OCI-LY3 (cell line): ENCODE measurements at regions not wholly inside any gene's neighbourhood (a gene's known extent, or its start where the extent isn't known, plus 50 kb on each side); places are given as distances from the start of the nearest gene placed in this dataset.

Experiments used
- H2AFZ ChIP-seq: fragments of 200-600, 300-600 bp; shearing (Covaris generic); 2 replicates; pipeline ENCODE4 v1.6.0; 2014; ENCODE audit warnings: antibody characterized with exemption, low read depth, low read length
- H3K27ac ChIP-seq: fragments of 200-600, 300-600 bp; sonication (generic); 2 replicates; pipeline ENCODE4 v1.5.1; 2014; ENCODE audit warnings: mild to moderate bottlenecking, low read length, moderate library complexity, mixed read lengths
- H3K27me3 ChIP-seq: fragments of 200-600, 300-600 bp; sonication (generic); 2 replicates; pipeline ENCODE4 v1.6.1; 2014; ENCODE audit warnings: low read depth, low read length, mixed read lengths
- H3K36me3 ChIP-seq: fragments of 200-600, 300-600 bp; sonication (generic); replicated peaks from 2 replicates; pipeline ENCODE3; 2014; ENCODE audit warnings: low read depth, low read length, mixed read lengths
- H3K4me1 ChIP-seq: fragments of 300-600, 200-600 bp; sonication (generic); 2 replicates; pipeline ENCODE4 v1.6.1; 2014; ENCODE audit warnings: low read length, mixed read lengths
- H3K4me2 ChIP-seq: fragments of 200-600, 300-600 bp; sonication (generic); 2 replicates; pipeline ENCODE4 v1.6.1; 2014; ENCODE audit warnings: low read length, mixed read lengths
- H3K4me3 ChIP-seq: fragments of 300-600, 200-600 bp; sonication (generic); 2 replicates; pipeline ENCODE4 v1.5.1; 2014; ENCODE audit warnings: antibody characterized with exemption, mild to moderate bottlenecking, low read length, moderate library complexity
- H3K79me2 ChIP-seq: fragments of 300-600, 200-600 bp; shearing (Covaris generic); 2 replicates; pipeline ENCODE4 v1.6.1; 2014; ENCODE audit warnings: mild to moderate bottlenecking, low read length, mixed read lengths
- H3K9ac ChIP-seq: fragments of 300-600, 200-600 bp; shearing (Covaris generic); 2 replicates; pipeline ENCODE4 v1.6.0; 2014; ENCODE audit warnings: mild to moderate bottlenecking, low read length, moderate library complexity
- H3K9me3 ChIP-seq: fragments of 200-600, 300-600 bp; shearing (Covaris generic); 2 replicates; pipeline ENCODE4 v1.6.1; 2014; ENCODE audit warnings: low read length, mixed read lengths; ENCODE audit not compliant: insufficient read depth
- H4K20me1 ChIP-seq: fragments of 200-600, 300-600 bp; sonication (generic); 2 replicates; pipeline ENCODE4 v1.6.1; 2016; ENCODE audit warnings: low read length, mixed read lengths; ENCODE audit not compliant: insufficient read depth
- EZH2phosphoT487 ChIP-seq: fragments of 200-600 bp; shearing (Covaris generic); IDR thresholded peaks from 2 replicates; pipeline ENCODE4 v1.6.1; 2018; ENCODE audit warnings: antibody characterized with exemption, mixed run types, low read depth
- TF ChIP-seq, protein P1 (sequence below): fragments of 200-600, 300-600 bp; sonication (generic); IDR thresholded peaks from 2 replicates; pipeline ENCODE4 v1.5.1; 2014; ENCODE audit warnings: antibody characterized with exemption, low read length, low read depth

- Histone ChIP-seq H3K27me3 (no peaks in the 10 kb centered on the region), H3K79me2 (no peaks in the 10 kb centered on the region), H3K4me2 (no peak overlapping the region), H3K4me3 (no peak overlapping the region), H3K36me3 (no peaks in the 10 kb centered on the region), H3K27ac (no peak overlapping the region), H3K9ac (no peak overlapping the region), H2AFZ (no peak overlapping the region), H4K20me1 (no peaks in the 10 kb centered on the region), H3K4me1 (no peaks in the 10 kb centered on the region), H3K9me3 (no peaks in the 10 kb centered on the region)
- no peak for TF ChIP-seq EZH2phosphoT487
- TF ChIP-seq, protein P1, sequence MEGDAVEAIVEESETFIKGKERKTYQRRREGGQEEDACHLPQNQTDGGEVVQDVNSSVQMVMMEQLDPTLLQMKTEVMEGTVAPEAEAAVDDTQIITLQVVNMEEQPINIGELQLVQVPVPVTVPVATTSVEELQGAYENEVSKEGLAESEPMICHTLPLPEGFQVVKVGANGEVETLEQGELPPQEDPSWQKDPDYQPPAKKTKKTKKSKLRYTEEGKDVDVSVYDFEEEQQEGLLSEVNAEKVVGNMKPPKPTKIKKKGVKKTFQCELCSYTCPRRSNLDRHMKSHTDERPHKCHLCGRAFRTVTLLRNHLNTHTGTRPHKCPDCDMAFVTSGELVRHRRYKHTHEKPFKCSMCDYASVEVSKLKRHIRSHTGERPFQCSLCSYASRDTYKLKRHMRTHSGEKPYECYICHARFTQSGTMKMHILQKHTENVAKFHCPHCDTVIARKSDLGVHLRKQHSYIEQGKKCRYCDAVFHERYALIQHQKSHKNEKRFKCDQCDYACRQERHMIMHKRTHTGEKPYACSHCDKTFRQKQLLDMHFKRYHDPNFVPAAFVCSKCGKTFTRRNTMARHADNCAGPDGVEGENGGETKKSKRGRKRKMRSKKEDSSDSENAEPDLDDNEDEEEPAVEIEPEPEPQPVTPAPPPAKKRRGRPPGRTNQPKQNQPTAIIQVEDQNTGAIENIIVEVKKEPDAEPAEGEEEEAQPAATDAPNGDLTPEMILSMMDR, result no peak
Observed at GRCh38 chr13:107713314-107713713, 502.0 kb downstream of the LIG4 start.

- Histone ChIP-seq H3K79me2 (no peaks in the 10 kb centered on the region), H3K27ac (no peak overlapping the region), H3K9ac (no peak overlapping the region), H3K36me3 (no peaks in the 10 kb centered on the region), H3K4me1 (no peaks in the 10 kb centered on the region), H3K27me3 (no peaks in the 10 kb centered on the region), H3K9me3 (no peaks in the 10 kb centered on the region), H3K4me2 (no peak overlapping the region), H4K20me1 (no peaks in the 10 kb centered on the region), H2AFZ (no peak overlapping the region), H3K4me3 (no peak overlapping the region)
- TF ChIP-seq, protein P1, result no peak
- no peak for TF ChIP-seq EZH2phosphoT487
Observed at GRCh38 chr13:107712145-107712860, 503.0 kb downstream of the LIG4 start.

- Histone ChIP-seq H3K4me2 (no peak overlapping the region), H4K20me1 (no peaks in the 10 kb centered on the region), H3K4me3 (no peak overlapping the region), H3K4me1 (no peaks in the 10 kb centered on the region), H3K36me3 (no peaks in the 10 kb centered on the region), H3K9ac (no peak overlapping the region), H3K79me2 (no peaks in the 10 kb centered on the region), H3K27me3 (no peaks in the 10 kb centered on the region), H3K9me3 (no peaks in the 10 kb centered on the region), H3K27ac (no peak overlapping the region), H2AFZ (no peak overlapping the region)
- no peak for TF ChIP-seq EZH2phosphoT487
- TF ChIP-seq, protein P1, result no peak
Observed at GRCh38 chr13:107690181-107690580, 525.2 kb downstream of the LIG4 start.

- no peak overlapping the region for H3K9ac ChIP-seq
- no peaks in the 10 kb centered on the region for H3K79me2 ChIP-seq
- no peak overlapping the region for H3K27ac ChIP-seq
- H3K4me1 ChIP-seq, result no peaks in the 10 kb centered on the region
- H2AFZ ChIP-seq, result no peak overlapping the region
- no peak overlapping the region for H3K4me3 ChIP-seq
- no peaks in the 10 kb centered on the region for H3K9me3 ChIP-seq
- no peaks in the 10 kb centered on the region for H3K36me3 ChIP-seq
- H3K4me2 ChIP-seq, result no peak overlapping the region
- H4K20me1 ChIP-seq, result no peaks in the 10 kb centered on the region
- no peak for TF ChIP-seq EZH2phosphoT487
- TF ChIP-seq, protein P1, result no peak
- no peaks in the 10 kb centered on the region for H3K27me3 ChIP-seq
Observed at GRCh38 chr13:107685876-107686275, 529.5 kb downstream of the LIG4 start.
